Sigmoid colon (tissue), 4 donors: ENCODE measurements at regions not wholly inside any gene's neighbourhood (a gene's known extent, or its start where the extent isn't known, plus 50 kb on each side); places are given as distances from the start of the nearest gene placed in this dataset.
A peak's percentile ranks its signal among the peaks of the same experiment; 100 is the strongest.

Experiments used
- POLR2AphosphoS5 ChIP-seq, 4 donors: sonication (generic); formaldehyde crosslinking; IDR thresholded peaks; one replicate each; pipeline ENCODE4 v1.6.1; 2017; ENCODE audit warnings: antibody characterized with exemption in 4 of 4
- TF ChIP-seq, protein P1 (sequence below), 4 experiments: fragments of 450-650 bp in 3 of 4; fragments of 200-600 bp in 1 of 4; IDR thresholded peaks; one replicate each; pipeline ENCODE4 v1.5.1; 2016 to 2019; ENCODE audit warnings: antibody characterized with exemption in 4 of 4, mild to moderate bottlenecking in 3 of 4, moderate library complexity in 2 of 4

DNA sequence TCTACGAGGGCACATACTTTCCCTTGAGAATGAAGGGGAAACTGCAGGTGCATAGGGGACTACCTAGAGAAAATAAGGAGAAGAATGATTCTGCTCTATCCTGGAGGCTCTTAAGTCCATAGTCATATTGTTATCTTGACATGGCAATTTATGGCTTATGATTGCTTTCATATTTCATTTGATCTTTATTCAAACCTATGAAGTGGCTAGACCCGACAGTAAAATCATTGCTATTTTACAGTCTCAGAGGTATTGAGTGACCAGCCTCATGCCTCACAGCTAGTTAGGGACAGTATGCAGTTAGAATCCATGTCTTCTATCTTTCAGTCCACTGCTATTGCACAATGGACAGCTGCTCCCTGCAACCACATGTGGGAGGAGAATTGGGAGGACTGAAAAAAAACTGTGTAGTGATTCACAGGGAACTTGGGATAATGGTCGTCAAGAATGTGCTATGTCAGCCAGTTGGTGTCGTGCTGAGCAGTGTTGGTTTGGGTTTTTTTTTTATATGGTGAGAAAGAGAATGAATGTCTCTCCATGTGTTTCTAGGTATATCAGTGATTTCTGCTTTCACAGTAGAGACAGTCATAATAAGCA lies 63.2 kb upstream of the SPPL2A start:
- TF ChIP-seq, protein P1, sequence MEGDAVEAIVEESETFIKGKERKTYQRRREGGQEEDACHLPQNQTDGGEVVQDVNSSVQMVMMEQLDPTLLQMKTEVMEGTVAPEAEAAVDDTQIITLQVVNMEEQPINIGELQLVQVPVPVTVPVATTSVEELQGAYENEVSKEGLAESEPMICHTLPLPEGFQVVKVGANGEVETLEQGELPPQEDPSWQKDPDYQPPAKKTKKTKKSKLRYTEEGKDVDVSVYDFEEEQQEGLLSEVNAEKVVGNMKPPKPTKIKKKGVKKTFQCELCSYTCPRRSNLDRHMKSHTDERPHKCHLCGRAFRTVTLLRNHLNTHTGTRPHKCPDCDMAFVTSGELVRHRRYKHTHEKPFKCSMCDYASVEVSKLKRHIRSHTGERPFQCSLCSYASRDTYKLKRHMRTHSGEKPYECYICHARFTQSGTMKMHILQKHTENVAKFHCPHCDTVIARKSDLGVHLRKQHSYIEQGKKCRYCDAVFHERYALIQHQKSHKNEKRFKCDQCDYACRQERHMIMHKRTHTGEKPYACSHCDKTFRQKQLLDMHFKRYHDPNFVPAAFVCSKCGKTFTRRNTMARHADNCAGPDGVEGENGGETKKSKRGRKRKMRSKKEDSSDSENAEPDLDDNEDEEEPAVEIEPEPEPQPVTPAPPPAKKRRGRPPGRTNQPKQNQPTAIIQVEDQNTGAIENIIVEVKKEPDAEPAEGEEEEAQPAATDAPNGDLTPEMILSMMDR (IDR thresholded peaks at IDR 0.05), result no peak
- TF ChIP-seq POLR2AphosphoS5 (IDR thresholded peaks at IDR 0.05), result peak in 1 of 4 donors; percentile 41
